KG1 (cell line): ENCODE measurements at regions not wholly inside any gene's neighbourhood (a gene's known extent, or its start where the extent isn't known, plus 50 kb on each side); places are given as distances from the start of the nearest gene placed in this dataset.

Source experiments
- DNase-seq: peaks from one replicate; lab custom pipeline; 2025; lab: John Stamatoyannopoulos, UW

DNA sequence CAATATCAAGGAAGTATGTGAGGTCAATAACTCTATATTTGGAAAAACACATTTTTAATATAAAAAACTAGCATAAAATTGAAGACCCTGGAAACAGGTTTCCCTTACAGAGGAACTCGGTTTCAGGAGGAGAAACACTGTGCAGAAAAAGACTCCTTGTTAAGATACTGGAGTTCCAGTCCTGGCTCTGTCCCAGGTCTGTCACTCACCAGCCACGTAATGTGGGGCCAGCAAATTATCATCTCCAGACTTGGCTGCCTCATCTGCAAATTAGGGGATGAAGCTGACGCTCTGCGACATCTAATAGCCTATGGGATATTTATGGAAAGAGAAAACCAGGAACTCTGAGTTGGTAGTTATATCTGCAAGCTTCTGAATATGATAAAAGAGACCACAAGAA is 702.7 kb downstream of the EPHA7 start:
- DNase-seq = no peak

DNA sequence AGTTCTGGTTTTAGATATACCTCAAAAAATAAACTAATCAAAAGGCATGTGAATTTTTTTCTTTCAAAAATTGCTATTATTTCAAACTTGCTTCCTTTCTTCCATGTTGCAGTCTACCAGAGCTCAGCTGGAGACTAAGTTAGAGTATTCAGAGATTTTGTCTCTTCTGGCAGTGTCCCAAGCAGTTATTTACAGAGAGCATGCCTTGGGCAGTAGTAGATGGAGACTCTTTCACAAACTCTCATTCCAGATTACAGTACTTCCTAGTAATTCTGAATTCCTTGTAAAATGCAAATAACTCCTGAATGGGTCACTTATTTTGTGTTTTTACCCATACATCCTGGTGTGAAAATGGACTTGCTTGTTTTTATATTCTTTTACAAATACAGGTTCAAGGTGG is 703.4 kb downstream of the EPHA7 start:
- no peak for DNase-seq

DNA sequence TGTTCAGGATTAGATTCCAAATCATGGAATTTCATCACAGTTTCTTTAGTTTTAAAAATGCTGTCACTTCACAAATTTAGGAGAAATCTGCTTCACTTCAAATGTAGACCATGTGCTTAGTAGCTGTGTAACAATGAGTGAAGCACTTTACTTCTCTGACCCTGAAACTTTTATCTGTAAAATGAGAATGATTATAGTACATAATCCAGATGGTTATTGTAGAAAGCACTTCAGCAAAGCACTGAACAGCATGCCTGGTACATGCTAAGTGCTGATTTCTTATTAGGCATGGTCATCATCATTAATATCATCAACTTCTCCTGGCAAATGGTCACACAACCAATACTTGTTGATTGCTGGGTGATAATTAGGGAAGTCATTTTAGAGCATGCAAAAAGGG is 705.0 kb downstream of the EPHA7 start:
- DNase-seq = no peak

DNA sequence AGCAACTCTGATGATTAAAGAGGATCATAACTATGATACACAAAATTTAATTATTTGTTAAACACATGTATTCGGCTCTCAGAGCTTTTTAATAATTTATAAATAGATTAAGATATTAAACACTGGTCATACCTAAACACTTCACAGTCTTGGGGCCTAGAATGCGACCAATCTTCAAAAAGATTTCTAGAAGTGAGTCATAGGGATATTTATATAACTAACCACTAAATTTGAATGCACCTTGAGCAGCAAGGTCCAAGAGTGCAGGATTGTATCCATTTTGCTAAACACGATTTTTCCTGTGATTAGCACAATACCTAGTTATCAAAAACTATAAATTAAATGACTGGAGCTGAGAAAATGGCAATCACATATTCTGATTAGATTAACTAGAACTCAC is 709.3 kb downstream of the EPHA7 start:
- no peak for DNase-seq

DNA sequence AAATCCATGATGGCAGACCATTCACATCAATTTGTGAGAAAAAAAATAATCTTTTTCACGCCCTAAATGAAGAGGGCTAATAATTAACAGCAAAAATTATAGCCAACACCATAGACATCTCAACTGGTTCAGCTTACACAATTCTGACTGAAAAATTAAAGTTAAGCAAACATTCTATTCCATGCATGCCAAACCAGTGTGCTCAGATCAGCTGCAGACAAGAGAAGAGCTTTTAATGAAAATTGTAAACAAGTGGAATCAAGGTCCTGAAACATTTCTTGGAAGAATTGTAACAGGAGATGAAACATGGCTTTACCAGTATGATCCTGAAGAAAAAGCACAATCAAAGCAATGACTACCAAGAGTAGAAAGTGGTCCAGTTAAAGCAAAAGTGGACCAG is 710.4 kb downstream of the EPHA7 start:
- DNase-seq = no peak

DNA sequence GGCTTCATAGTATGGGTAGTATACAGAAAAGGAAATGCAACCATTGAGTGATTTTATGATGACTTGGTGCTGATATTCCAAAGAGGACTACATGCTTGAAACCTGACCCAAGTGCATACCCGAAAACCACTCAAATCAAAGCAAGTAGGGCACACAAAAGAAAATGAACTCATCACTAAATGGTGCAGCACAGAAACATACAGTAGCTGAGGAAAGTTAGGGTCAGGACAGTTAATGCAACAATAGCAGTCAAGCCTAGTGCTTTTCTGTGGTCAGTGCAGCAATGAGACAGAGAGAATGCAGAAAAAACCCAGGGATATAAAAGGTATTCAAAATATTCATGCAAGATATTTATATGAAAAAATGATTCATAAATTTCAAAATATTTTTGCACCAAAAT is 711.1 kb downstream of the EPHA7 start:
- no peak for DNase-seq

DNA sequence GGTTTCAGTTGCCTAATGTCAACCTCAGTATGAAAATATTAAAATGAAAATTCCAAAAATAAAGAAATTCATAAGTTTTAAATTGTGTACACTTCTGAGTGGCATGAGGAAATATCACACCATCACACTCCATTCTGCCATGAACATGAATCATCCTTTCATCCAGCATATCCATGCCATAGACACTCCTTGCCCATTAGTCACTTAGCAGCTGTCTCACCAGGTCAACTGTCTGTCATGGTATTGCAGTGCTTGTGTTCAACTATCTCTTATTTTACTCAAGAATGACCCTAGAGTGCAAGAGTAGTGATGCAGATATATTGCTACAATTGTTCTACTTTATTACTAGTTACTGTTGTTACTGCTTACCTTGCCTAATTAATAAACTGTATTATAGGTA is 712.4 kb downstream of the EPHA7 start:
- DNase-seq = no peak

GRCh38 chr6:92701425-92702096 is 717.8 kb downstream of the EPHA7 start:
- DNase-seq = no peak

DNA sequence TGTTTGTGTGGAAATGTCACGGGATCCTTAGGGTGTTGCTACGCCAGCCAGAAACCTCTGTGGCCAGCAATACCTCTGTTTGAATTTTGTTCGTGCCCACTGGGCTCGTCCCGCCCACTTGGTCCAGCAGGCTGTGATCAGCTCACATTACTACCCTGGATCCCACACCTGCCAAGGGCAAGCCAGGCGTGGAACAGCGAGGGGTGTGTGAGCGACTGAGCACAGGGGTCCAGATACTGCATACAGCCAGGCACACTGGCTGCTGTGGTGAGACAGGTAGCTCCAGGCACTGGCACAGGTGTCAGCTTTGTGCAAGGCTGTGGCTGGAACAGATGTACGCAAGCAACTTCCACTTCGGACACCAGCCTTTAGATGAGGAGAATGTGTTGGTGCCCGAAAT is 718.9 kb downstream of the EPHA7 start:
- DNase-seq = no peak

DNA sequence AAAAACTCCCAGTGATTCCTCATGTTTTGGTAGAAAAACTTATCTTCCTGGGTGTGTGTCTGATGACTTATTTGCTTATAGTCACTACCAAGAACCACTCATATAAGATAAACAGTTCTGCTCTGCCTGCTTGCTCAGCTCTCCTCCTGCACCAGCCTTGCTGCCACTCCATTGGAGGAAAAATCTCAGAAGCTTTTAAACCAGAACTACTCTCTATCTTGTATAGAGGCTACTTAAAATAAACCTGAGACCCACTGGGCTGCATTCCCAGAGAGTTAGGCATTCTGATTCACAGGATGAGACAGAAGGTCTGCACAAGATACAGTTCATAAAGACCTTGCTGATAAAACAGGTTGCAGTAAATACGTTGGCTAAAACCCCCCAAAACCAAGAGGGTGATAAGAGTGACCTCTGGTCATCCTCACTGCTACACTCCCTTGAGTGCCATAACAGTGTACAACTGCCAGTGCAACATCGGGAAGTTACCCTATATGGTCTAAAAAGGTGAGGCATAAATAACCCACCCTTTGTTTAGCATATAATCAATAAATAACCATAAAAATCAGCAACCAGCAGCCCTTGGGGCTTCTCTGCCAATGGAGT is 728.3 kb downstream of the EPHA7 start:
- no peak for DNase-seq

DNA sequence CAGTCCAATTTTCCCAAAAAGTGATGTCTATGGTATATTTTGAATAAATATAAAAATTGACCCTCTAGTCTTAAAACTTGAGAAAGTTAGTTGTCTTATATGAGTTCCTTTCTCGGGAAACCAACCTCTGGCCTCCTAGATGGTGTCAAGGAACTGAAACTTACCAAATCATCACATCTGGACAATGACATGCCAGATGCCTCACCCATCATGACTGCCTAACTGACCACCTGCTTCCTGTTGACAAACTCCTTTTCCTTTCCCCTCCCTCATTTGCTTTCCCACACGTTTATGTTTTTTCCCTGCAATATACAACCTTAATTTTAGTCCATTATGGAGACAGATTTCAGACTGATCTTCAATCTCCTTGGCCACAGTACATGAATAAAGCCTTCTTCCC is 731.0 kb downstream of the EPHA7 start:
- DNase-seq = no peak

DNA sequence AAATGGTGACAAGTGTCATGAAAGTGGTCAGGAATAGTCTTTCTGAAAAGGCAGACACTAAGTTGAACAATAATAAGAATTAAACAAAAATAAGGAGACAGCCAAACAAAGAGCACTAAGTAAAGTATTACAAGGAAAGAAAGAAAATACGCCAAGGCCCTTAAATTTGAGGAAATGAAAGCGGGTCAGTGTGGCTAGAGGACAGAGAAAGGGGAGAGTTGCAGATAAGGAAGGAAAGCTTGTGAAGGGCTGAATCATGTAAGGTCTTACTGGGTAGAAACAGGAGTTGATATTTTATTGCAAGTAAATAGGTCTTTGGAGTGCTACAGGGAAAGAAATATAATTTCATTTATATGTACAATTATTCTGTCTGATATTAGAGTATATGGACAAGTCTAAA is 732.1 kb downstream of the EPHA7 start:
- DNase-seq = no peak

GRCh38 chr6:92684386-92684785 is 735.0 kb downstream of the EPHA7 start:
- no peak for DNase-seq

DNA sequence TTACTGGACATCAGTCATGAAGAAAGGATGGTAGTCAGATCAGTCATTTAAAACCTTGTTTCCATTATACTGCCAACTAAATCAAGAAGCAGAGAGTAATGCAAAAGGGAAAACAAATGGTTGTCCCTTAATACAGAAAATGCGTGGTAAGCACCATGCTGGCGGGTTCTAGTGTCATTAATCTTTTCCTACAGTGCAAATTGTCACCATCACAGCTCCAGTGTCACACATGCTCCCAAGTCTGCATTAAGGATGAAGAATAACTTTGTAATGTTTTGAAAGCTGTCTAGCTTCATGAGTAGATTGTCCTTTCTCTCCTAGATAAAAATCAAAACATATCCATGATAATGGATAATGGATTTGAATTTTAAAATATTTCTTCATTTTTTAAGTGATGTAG is 735.6 kb downstream of the EPHA7 start:
- DNase-seq = no peak

GRCh38 chr6:92682516-92683398 is 736.6 kb downstream of the EPHA7 start:
- DNase-seq = no peak

DNA sequence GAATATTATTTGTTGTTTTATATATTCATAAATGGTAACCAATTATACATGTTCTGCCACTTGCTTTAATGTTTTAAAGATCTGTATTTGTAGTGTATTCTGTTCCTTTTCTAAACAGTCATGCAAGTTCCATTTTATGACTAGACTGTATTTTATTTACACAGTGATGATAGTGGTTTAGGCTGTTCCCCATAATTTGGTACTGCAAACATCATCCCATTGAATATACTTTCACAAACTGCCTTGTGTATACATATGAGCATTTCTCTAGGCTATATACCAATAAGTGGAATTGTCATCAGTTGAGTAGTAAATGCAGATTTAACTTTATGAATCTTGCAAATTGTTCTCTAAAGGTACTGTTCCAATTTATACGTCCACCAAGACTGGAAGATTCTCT is 738.0 kb downstream of the EPHA7 start:
- no peak for DNase-seq

DNA sequence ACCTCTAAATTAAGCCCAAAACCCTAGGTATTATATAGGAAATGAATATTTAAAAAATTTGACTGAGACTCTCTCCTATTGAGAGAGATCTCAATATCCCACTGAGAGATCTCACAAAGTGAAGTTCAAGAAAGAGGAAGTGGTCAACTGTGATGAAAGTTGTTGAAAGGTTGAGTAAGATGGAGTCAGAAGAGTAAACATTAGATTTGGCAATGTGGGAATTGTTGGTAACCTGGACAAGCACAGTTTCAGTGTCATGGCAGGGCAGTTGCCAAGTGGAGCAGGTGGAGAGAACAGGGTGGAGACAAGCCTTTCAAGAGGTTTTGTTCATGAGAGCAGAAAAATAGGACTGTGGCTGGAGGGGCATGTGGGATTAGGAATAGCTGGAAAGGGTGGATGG is 747.9 kb downstream of the EPHA7 start:
- peak; percentile 1 for DNase-seq

DNA sequence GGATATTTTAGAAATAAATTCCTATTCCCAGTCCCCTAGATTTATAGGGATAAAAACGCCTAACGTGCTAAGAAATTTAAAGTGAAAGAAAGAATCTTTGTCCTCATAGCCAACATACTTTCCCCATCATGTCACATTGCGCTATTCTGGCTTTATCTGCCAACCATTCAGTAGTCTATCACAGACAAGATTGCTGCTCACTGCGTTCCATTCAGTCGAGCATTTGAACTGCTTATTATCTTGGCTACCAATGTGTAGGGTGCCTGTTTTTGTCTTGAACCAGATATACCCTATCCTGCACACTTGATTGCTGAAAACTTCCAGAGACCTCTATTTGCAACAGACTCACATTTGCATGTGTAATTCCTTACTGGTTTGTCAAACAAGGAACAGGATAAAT is 751.5 kb downstream of the EPHA7 start:
- no peak for DNase-seq

GRCh38 chr6:92648364-92649086 is 770.8 kb downstream of the EPHA7 start:
- DNase-seq = no peak

DNA sequence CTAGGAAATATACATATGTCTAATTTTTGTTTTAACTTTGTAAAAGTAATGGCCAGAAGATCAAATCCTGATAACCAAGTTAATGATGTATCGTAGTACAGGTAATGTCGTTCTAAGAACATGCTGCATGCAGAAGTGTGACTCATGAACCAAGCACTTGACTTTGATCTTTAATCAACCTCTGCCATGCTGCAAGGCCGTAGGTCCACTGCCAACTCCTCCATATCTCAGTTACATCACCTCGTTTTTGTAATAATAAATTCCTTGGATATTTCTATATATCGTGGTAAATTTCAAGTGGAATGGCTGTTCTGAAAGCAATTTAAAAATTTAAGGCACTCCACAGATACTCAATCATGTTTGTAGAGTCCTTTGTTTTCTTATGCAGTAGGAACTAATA is 771.7 kb downstream of the EPHA7 start:
- no peak for DNase-seq

DNA sequence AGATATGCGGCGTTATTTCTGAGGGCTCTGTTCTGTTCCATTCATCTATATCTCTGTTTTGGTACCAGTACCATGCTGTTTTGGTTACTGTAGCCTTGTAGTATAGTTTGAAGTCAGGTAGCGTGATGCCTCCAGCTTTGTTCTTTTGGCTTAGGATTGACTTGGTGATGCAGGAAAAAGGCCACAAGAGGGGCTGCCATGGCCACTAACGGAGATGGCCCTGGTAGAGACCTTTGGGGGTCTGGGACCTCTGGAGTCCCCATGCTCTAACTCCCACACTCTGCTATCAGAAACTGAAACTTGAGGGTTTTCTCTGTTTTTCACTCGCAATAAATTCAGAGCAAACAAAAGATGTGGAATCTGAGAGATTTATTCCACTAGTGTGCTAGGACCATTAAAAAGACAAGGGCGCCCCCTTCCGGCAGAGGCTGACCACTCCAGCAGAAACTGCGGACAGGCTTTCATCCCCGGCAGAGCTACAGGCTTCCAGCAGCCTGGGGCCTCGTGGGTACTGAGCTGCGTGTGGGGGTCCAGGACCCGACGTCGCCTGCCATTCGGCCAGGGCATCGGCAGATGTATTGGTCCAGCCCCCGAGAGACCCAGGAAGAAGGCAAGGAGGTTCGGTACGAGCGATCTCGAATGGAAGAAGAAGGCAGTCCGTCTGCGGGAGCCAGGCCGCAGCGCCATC is 775.1 kb downstream of the EPHA7 start:
- peak; percentile 52 for DNase-seq

- no peak for DNase-seq
These were observed 783.7 kb downstream of the EPHA7 start for GRCh38 chr6:92635553-92636153.
